RPMI7951 (cell line): ENCODE measurements at regions not wholly inside any gene's neighbourhood (a gene's known extent, or its start where the extent isn't known, plus 50 kb on each side); places are given as distances from the start of the nearest gene placed in this dataset.
A peak's percentile ranks its signal among the peaks of the same experiment; 100 is the strongest.

Experiments used
- DNase-seq: peaks from one replicate; pipeline ENCODE4 v3.0.0-alpha.2; 2012; ENCODE audit warnings: low read depth

DNA sequence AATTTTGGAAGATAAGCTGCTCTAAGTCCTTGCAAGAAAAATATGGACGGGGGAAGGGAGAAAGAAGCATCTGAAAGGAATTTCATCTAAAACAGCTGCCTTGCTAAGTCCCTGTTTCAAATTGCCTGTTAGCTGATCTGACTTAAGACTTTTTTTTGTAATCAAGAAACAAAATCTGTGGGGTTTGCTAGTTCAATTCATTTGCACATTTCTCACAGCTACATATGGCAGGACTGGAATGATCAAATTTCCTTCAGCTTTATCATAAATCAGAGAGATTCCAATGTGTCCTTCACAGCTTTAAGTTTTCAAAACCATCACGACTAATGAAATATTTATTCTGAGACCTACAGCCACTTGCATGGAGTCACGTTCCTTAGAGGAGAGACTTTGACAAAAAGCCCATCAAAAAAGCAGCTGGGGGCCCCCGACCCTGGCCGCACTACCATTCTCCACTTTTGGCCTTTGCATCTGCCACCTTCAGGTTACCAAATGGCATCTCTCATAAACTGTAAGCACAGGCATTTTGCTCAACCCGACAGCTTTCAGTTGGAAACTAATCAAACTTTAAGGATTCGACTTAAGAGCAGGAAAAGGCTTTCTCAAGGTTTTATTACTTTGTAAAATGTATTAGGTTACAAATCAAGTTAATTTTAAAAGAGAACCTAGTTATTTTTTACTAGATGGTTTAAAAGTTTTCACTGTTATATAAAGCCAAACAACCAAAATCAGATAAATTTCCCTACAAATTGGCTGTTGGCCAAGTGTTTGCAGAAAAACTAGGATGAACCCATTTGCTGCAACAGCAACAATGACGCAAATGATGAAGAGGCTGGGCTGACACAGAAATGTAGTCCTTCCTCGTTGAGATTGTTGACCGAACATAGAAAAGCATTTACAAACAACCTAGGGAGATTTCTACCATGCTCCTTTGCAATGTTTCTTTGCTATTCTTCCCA is 100.4 kb upstream of the RND3 start:
- peak; percentile 28 for DNase-seq

- peak; percentile 84 for DNase-seq
Observed at GRCh38 chr2:150586858-150587257, 99.4 kb upstream of the RND3 start.

GRCh38 chr2:150585221-150585971 is 97.9 kb upstream of the RND3 start:
- no peak for DNase-seq

GRCh38 chr2:150584081-150584480 is 96.6 kb upstream of the RND3 start:
- no peak for DNase-seq

- DNase-seq = no peak
Observed at GRCh38 chr2:150581717-150582472, 94.4 kb upstream of the RND3 start.

DNA sequence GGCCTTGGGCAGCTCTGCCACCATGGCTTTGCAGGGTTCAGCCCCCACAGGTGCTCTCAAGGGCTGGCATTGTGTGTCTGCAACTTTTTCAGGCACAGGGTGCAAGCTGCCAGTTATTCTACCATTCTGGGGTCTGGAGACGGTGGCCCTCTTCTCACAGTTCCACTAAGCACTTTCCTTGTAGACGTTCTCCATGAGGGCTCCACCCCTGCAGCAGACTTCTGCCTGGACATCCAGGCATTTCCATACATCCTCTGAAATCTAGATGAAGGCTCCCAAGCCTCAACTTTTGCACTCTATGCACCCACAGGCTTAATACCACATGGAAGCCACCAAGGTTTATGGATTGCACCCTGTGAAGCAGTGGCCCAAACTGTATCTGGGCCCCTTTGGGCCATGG is 91.0 kb upstream of the RND3 start:
- no peak for DNase-seq

DNA sequence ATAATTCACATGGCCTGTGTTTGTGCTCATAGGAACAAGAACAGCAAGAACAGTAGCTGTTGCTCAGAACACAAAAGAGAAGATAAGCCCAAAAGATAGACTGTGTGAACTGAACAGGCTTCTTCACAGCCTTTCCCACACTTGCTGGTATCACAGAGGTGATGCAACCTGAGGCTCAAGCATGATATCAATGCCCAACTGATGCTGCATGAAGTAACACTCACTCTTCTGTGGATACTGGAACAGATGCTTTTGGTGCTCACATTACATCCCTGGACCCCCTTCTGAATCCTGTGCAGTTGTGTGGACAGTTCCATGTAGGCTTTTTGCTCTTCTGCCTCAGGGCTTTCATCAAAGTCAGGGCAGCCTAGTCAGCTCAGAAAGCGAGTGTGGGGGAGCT is 88.4 kb upstream of the RND3 start:
- no peak for DNase-seq

DNA sequence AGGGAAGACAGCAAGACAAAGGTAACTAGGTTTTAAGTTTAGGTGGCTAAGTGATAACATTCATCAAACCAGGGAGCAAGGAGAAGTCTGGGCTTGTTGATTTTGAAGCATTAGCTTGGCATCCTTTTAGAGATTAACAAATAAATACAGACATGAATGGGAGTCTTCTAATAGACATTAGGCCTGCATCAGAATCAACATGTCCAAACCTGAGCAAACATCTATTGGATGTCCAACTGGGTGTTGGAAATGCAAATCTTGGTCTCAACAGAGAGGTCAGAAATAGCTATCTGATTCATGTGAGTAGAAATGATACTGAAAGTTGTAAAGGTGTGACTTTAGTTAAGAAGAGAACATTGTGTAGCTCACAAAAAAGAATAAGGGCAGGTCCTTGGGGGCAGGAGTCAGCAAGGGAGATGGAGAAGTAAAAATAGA is 85.5 kb upstream of the RND3 start:
- no peak for DNase-seq

DNA sequence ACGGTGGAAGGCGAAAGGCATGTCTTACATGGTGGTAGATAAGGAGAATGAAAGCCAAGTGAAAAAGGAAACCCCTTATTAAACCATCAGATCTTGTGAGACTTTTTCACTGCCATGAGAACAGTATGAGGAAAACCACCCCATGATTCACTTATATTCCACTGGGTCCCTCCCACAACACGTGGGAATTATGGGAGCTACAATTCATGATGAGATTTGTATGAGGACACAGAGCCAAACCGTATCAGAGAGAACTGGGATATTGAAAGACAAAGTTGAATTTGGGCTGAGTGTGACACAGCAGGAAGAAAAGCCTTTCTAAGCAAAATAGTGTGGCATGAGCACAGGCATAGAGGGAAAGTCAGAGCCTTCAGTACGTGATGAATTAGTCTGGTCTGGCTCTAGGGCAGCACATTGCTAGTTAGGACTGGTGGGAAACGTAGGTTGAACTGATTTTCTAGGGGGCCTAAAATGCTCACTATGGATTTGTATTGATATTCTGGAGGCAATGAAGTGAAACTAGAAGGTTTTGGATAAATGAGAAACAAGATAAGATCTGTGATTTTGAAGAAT is 84.8 kb upstream of the RND3 start:
- no peak for DNase-seq

- DNase-seq = no peak
Observed at GRCh38 chr2:150571121-150571520, 83.7 kb upstream of the RND3 start.

GRCh38 chr2:150570712-150571111 is 83.2 kb upstream of the RND3 start:
- peak; percentile 76 for DNase-seq

DNA sequence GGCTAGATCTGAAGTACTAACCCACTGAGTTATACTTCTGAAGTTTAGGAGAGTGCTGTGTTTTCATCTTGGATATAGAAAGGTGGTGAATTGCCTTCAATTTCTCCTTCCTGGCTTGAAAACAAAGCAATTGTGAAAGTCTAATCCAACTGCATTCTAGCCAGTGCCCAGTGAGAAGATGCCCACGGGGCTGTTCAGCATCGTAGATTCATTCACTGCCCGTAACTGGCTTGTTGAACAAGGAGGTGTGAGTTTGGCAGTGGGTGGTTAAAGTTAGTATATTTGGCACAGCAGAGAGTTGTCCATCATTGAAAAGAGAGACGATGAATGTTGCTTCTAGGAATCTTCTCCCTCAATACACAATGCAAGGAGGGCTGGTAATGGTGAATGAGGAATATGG is 82.3 kb upstream of the RND3 start:
- DNase-seq = peak; percentile 26

GRCh38 chr2:150567771-150568301 is 80.4 kb upstream of the RND3 start:
- DNase-seq = peak; percentile 15

DNA sequence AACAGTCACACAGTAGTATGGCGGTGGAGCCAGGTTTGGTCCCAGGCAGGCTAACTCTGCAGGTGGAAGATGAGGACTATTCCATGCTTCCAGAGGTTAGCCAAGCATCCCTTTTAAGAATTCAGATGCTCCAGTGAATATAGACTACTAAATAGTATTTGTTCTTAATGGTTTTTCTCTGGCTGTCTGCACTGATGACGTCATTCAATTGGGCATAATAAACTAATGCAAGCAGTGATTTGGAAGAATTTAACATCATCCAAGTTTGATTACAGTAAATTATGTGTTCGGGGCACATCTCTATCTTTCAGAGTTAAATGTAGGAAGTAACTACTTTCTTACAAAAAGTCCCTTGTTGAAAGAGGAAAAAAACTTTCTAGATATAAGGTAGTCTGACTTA is 78.8 kb upstream of the RND3 start:
- DNase-seq = no peak

DNA sequence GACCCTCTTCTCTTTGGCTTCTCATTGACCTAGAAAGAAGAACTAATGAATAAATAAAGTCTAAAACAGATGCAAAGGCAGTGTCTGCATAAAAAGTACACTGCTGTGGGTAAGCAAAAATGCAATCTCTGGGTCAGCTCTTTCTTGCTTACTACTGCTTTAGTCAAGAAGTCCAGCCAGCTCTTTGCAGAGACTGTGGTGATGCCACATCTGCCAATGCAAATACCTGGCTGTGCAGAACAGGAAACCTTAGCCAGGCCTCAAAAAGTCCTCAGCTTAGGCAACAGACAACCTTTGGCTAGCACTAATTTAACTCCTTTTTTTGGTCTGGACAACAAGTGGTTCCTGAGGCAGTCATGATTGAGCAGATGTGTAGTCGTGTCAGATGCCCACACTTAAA is 73.6 kb upstream of the RND3 start:
- no peak for DNase-seq

DNA sequence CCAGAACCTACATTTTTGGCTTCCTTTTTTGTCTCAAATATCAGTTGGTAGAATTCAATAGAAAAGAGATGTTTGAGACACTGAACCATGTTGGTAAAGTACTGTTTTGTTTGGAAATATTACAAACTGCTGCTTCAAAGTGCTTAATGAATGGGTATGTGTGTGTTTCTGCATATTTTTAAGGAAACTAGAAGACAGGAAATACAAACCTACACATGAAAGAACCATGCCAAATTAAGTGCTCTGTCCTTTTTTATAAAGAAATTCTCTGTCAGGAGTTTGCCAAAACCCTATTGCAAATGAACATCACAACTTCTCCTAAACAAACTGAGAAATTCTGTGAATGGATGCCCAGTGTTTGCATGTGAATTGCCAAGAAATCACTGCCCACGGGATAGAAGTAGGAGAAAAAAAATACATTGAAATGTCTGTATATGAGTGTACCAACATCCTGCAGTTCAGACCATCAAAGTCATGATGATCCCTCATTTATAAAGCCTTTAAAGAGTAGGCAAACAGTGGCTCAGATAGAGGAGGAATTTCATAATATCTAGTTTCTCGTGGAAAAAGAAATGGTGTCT is 69.6 kb upstream of the RND3 start:
- DNase-seq = peak; percentile 54

DNA sequence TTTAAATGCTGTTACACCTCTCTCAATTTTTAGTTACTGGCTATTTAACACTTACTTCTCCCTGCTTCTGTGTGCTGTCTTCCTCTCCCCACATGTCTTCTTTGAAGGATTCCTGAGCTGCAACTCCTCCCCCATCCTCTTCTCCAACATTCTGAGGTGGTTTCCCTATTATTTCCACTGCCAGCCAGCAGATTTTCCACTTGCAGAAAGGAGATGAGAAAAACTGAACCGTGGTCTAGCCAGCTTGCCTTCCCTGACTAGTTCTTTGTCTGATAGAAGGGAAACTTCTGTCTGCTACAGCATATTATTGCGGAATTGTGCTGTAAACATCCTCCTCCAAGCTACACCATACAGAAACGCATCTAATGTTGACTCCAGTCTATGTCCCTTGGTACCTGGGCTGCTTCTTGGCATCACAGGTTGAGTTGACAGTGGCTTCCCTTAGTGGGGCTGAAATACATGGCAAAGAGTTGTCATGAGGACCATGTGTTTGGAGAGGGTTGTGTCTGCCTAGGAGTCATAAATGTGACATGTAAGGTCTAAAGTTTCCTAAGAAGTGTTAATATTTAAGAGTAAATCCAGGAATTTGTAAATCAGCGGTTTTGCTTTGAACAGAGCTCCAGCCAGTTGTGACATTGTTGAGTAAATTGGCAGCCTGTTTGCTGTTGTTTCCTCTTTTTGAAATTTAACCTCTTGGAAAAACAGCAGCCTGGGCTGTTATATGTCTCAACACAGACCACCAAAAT is 68.3 kb upstream of the RND3 start:
- no peak for DNase-seq

DNA sequence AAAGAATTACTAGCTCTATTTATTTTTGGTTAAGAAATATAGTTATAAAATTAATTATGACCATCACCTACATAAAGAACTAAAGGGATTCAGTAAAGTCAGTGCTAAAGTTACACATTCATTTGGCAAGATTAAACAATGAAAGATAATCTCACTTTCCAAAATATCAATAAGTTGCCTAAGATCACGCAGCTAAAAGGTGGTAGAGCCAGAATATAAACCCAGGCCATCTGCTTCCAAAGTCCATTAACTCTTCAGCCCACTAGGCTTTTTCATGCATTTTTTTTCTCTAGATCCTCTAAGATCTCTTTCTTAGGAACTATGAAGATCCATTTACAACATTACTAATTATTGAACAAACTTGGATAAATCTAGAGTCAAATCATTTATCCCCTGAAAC is 66.6 kb upstream of the RND3 start:
- DNase-seq = no peak

DNA sequence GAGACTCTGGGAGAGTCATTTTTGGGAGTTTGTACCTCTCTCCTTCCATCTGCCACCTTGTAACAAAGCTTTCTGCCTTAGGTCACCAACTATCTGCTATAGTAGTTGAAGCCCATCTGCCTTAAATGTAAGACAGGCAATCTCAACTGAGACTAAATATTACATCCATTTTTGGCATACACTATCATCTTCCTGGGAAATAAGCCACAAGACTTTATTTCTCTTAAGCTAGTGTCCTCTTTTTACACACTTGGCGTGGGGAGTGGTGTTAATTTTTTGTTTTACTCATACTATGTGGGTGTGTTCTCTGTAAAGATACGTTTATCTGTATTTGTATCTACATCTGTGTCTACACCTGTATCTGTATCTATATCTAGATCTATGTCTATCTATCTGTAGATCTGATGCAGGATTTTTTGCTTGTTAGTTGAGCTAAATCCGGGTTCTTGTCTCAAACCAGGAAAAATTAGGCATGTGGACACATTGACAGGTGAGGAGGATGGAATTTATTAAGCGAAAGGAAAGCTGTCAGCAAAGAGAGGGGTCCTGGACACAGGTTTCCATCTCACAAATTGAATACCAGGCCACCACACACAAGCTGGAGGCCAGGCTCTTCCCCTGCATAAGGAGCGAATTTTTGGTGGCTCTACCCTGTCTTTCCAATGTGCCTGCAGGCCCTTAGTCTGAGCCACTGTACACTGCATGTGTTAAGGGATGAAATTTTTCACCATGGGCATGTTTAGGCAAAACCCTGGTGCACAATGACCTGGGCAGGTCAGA is 64.8 kb upstream of the RND3 start:
- DNase-seq = no peak

GRCh38 chr2:150549381-150549780 is 61.9 kb upstream of the RND3 start:
- no peak for DNase-seq
